Fibroblast of mammary gland (primary cell): ENCODE measurements at regions not wholly inside any gene's neighbourhood (a gene's known extent, or its start where the extent isn't known, plus 50 kb on each side); places are given as distances from the start of the nearest gene placed in this dataset.
"Not testable (repeated sequence)": the region's sequence is repeated elsewhere in the genome, so short reads cannot be mapped to it uniquely, and the experiment has no call there.

Experiments
- DNase-seq: peaks from one replicate; pipeline ENCODE4 v3.0.0-alpha.2; 2010; ENCODE audit warnings: low read depth
- H3K4me3 ChIP-seq: 2 replicates; pipeline ENCODE4 v1.5.1; 2011; ENCODE audit warnings: low read depth, mild to moderate bottlenecking, low read length, moderate library complexity; ENCODE audit not compliant: control insufficient read depth
- CTCF ChIP-seq: conservative IDR thresholded peaks from 2 replicates; pipeline ENCODE4 v1.5.1; 2011; ENCODE audit warnings: low read depth, low read length, inconsistent platforms; ENCODE audit not compliant: control insufficient read depth, insufficient read depth

- DNase-seq, result no peak
- no peak for TF ChIP-seq CTCF
- H3K4me3 ChIP-seq, result no peak overlapping the region
Measured at GRCh38 chr17:71572343-71572742, 548.5 kb upstream of the SOX9 start.

- no peak for DNase-seq
- no peak overlapping the region for H3K4me3 ChIP-seq
- TF ChIP-seq CTCF, result no peak
Measured at GRCh38 chr17:71578446-71578845, 542.4 kb upstream of the SOX9 start.

- TF ChIP-seq CTCF, result no peak
- H3K4me3 ChIP-seq, result no peak overlapping the region
- no peak for DNase-seq
Measured at GRCh38 chr17:71580220-71580619, 540.6 kb upstream of the SOX9 start.

- TF ChIP-seq CTCF, result no peak
Measured at GRCh38 chr17:71585540-71585939, 535.3 kb upstream of the SOX9 start.

GRCh38 chr17:71592431-71592830, 528.4 kb upstream of the SOX9 start:
- no peak overlapping the region for H3K4me3 ChIP-seq
- DNase-seq, result no peak
- no peak for TF ChIP-seq CTCF

More at GRCh38 chr17:71585540-71585939, 535.3 kb upstream of the SOX9 start:
- H3K4me3 ChIP-seq, result no peak overlapping the region
- DNase-seq, result no peak

- DNase-seq, result no peak
- TF ChIP-seq CTCF, result no peak
- no peak overlapping the region for H3K4me3 ChIP-seq
Measured at GRCh38 chr17:71593078-71593477, 527.7 kb upstream of the SOX9 start.

GRCh38 chr17:71599583-71599982, 521.2 kb upstream of the SOX9 start:
- DNase-seq, H3K4me3 ChIP-seq: not testable (repeated sequence)
